EH (cell line): ENCODE measurements at regions not wholly inside any gene's neighbourhood (a gene's known extent, or its start where the extent isn't known, plus 50 kb on each side); places are given as distances from the start of the nearest gene placed in this dataset.
"Not testable (repeated sequence)": the region's sequence is repeated elsewhere in the genome, so short reads cannot be mapped to it uniquely, and the experiment has no call there.

Experiments
- DNase-seq: peaks from one replicate; pipeline ENCODE4 v3.0.0-alpha.2; 2015; ENCODE audit warnings: low read depth

DNA sequence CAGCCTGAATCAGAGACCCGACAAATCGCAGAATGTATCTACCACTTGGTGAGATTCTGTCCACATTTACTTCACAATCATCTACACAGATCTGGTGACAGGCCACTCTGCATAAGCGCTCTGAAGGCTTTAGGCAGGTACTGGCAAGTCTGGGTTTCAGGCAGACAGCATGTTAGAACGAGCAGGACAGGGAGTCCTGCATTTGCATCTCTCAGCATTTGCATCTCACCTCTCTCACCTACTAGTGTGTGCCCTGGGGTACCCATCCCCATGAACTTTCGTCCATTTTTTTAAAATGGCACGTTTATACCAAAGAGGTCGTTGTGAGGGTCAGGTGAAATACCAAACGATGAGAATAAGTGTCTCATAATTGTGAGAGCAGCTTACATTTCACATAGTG is 108.2 kb downstream of the SPATA31A1 start:
- not testable (repeated sequence) for DNase-seq

GRCh38 chr9:39464122-39464777 is 108.8 kb downstream of the SPATA31A1 start:
- DNase-seq = peak; percentile 83

GRCh38 chr9:39474499-39474898 is 119.0 kb downstream of the SPATA31A1 start:
- DNase-seq = not testable (repeated sequence)

DNA sequence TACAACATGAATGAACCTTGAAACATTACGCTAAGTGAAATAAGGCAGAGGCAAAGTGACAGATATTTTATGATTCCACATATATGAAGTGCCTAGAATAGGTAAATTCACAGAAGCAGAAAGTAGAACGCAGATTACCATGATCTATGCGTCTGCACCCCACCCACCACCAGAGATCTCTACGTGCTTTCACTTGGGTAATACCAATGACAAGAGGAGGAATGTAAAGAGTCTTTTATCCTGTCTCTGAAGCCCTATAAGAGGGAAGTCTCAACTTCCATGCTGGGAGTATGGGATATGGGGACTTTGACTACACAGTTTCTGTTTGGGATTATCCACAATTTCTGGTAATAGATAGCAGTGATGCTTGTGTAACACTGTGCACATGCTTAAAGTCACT is 127.6 kb downstream of the SPATA31A1 start:
- DNase-seq = not testable (repeated sequence)

DNA sequence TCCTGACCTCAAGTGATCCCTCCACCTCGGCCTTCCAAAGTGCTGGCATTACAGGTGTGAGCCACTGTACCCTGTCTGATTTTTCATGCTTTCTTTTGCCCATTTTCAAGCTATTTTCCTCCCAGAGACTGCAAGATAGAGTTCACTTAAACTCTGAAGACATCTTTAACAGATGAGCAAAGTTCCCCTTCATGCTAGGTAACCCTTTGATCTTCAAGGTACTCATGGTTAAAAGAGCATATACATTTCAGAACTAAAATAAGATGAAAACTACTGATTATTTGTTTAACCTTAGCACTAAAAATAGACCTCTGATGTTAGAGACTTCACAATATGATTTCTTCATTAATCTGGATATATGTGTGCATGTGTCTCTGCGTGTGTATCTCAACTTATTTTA is 128.4 kb downstream of the SPATA31A1 start:
- not testable (repeated sequence) for DNase-seq

DNA sequence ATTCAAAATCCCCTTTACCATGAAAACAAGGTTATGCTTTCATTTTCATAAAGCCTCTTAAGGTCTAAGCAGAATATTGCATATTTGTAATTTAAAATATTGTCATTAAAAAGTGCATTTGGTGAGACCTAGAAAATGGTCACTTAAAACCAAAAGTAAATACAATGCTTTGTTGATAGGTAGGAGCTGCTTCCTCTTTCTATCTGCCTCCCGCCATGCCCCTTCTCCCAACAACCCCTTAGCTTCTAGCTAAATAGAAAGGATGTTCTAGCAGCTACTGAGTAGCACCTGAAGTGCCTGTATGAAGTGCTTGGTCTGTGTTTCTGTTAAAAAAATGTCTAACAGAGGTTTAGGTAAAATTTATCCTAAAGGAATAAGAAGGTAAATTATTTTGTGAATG is 128.8 kb downstream of the SPATA31A1 start:
- DNase-seq = not testable (repeated sequence)

- not testable (repeated sequence) for DNase-seq
Measured at GRCh38 chr9:39487477-39487876, 132.0 kb downstream of the SPATA31A1 start.

DNA sequence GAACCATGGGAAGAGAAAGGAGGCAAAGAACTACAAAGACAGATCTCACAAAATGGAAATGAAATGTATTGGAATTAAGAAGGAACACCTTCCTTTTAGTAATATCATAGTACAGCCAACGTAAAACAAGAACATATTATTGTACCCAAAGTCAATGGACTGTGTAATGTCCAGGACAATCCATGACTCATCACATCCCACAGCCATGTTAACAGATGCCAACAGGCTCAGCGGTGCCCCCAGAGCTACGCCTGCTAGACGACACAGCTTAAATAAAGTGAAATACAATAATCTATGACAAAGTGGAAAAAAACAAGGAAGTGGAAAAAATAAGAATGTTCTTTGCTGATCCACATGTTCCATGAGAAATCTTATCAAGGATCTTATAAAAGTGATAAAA is 140.8 kb downstream of the SPATA31A1 start:
- not testable (repeated sequence) for DNase-seq

- not testable (repeated sequence) for DNase-seq
Measured at GRCh38 chr9:39503178-39503577, 147.7 kb downstream of the SPATA31A1 start.

GRCh38 chr9:39527387-39528029 is 172.0 kb downstream of the SPATA31A1 start:
- DNase-seq = not testable (repeated sequence)

- DNase-seq = not testable (repeated sequence)
Measured at GRCh38 chr9:39532597-39532996, 177.1 kb downstream of the SPATA31A1 start.

GRCh38 chr9:39533001-39533762 is 177.7 kb downstream of the SPATA31A1 start:
- DNase-seq = not testable (repeated sequence)

GRCh38 chr9:39533763-39534548 is 178.5 kb downstream of the SPATA31A1 start:
- DNase-seq = not testable (repeated sequence)

GRCh38 chr9:39534897-39535296 is 179.4 kb downstream of the SPATA31A1 start:
- not testable (repeated sequence) for DNase-seq

DNA sequence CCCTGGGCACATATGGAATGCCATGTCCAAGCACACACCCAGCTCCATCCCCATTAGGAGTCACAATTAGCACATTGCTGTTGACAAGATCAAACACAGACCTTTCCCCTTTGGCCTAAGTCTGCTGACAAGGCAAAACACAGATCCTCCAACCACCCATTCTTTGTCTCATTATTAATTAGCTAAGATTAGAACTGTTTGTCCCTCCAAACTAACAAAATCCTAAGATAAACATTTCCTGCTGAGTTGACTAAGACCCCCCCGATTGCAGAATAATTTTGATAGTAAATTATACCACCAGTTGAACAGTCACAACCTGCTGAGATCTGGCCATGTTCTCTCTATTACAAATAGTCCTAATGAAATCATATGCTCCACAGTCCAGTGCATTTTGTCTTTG is 186.7 kb downstream of the SPATA31A1 start:
- not testable (repeated sequence) for DNase-seq

DNA sequence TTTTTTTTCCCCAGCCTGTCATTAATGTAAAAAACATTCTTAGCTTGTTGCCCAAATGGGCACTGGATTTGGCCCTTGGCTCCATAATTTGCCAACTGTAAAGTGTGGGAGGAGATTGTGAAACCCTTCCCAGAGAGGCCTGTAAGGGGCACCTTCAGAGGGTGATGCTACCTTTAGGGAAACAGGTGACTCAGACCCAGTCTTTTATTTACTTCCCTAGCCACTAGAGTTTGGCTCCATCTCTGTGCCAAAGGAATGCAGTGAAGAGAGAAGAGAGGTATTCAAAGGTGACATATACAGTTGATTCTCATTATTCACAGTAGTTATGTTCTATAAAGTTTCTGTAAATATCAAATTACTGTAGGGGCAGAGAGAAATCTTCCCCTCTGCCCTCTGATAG is 189.6 kb downstream of the SPATA31A1 start:
- DNase-seq = not testable (repeated sequence)

DNA sequence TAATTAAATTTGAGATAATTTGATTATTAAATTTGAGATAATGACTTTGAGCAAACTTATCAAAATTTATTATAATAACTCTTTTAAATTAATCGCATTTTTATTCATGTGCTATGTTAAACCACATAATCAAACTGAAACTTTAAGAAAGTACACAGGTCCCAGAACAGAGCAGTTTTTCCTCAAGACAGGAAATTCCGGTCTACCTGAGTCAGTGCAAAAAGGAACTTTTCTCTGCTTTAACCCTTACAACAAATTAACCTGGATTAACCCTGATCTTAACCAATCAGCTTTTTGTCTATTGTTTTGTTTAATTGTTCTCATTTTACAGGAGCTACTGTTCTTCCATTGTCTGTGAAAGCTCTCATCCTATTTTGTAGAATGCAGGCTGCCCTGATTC is 195.1 kb downstream of the SPATA31A1 start:
- not testable (repeated sequence) for DNase-seq

DNA sequence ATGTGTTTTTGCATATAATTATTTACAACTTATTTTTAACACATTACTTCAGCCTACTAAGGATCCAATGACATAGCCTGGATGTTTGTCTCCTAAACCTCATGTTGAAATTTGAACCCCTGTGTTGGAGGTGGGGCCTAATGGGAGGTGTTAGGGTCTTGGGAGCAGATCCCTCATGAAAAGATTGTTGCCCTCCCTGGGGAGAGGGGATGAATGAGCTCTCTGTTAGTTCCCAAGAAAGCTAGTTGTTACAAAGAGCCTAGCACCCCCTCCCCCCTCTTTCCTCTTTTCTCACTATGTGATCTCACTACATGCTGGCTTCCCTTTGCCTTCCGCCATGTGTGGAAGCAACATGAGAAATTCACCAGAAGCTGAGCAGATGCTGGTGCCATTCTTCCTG is 196.1 kb downstream of the SPATA31A1 start:
- not testable (repeated sequence) for DNase-seq

- not testable (repeated sequence) for DNase-seq
Measured at GRCh38 chr9:39552242-39552881, 196.9 kb downstream of the SPATA31A1 start.

DNA sequence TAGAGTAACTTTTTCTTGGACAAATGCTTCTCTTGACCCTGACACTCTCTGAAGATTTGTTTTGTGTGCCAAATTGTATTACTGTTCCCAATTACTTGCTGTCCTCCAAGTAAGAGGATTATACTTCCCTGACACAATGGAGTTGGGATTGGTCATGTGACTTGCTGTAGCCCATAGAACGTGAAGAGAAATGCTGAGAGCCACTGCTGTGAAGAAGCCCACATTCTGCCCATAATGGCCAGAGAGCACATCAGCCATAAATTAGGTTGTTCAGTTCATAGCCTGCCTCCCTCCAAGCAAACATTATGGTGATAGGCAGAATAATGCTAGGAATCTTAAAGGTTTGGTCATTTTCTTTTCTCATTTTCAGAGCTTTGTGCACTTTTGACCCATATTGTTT is 198.9 kb downstream of the SPATA31A1 start:
- DNase-seq = not testable (repeated sequence)

DNA sequence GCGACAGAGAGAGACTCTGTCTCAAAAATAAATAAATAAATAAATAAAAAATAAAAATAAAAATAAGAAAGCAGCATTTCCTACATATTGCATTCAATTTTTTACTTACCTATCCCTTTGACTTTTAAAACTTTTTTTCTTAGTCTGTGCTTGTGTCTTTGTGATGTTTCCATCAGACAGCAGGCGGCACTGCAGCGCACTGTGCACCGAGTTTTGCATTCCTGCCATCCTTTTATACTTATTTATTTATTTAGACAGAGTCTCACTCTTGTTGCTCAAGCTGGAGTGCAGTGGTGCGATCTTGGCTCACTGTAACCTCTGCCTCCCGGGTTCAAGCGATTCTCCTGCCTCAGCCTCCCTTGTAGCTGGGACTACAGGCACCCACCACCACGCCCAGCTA is 203.9 kb downstream of the SPATA31A1 start:
- DNase-seq = not testable (repeated sequence)
